Retina (tissue), 1 donor: ENCODE measurements at regions not wholly inside any gene's neighbourhood (a gene's known extent, or its start where the extent isn't known, plus 50 kb on each side); places are given as distances from the start of the nearest gene placed in this dataset.

Experiments used
- DNase-seq: peaks from one replicate; pipeline ENCODE4 v3.0.0-alpha.2; 2016

- no peak for DNase-seq
Measured at GRCh38 chr15:97053635-97054034, 723.1 kb downstream of the NR2F2 start.

- no peak for DNase-seq
Measured at GRCh38 chr15:97057503-97057902, 727.0 kb downstream of the NR2F2 start.

- no peak for DNase-seq
Measured at GRCh38 chr15:97059281-97059680, 728.8 kb downstream of the NR2F2 start.

GRCh38 chr15:97061392-97061791 is 730.9 kb downstream of the NR2F2 start:
- DNase-seq = no peak

GRCh38 chr15:97071668-97072067 is 741.2 kb downstream of the NR2F2 start:
- DNase-seq = no peak

GRCh38 chr15:97072545-97072944 is 742.0 kb downstream of the NR2F2 start:
- peak; percentile 52 for DNase-seq

GRCh38 chr15:97076011-97076410 is 745.5 kb downstream of the NR2F2 start:
- no peak for DNase-seq

- no peak for DNase-seq
Measured at GRCh38 chr15:97077975-97078374, 747.5 kb downstream of the NR2F2 start.

GRCh38 chr15:97078591-97078990 is 748.1 kb downstream of the NR2F2 start:
- DNase-seq = peak; percentile 28

- DNase-seq = no peak
Measured at GRCh38 chr15:97081666-97082226, 751.2 kb downstream of the NR2F2 start.

- peak; percentile 42 for DNase-seq
Measured at GRCh38 chr15:97082830-97083229, 752.3 kb downstream of the NR2F2 start.

- DNase-seq = no peak
Measured at GRCh38 chr15:97084650-97085049, 754.1 kb downstream of the NR2F2 start.

GRCh38 chr15:97085731-97086130 is 755.2 kb downstream of the NR2F2 start:
- peak; percentile 50 for DNase-seq

GRCh38 chr15:97087006-97087741 is 756.7 kb downstream of the NR2F2 start:
- DNase-seq = no peak

GRCh38 chr15:97091093-97091492 is 760.6 kb downstream of the NR2F2 start:
- no peak for DNase-seq

- no peak for DNase-seq
Measured at GRCh38 chr15:97092656-97093055, 762.2 kb downstream of the NR2F2 start.

- no peak for DNase-seq
Measured at GRCh38 chr15:97096303-97096835, 765.9 kb downstream of the NR2F2 start.

- DNase-seq = no peak
Measured at GRCh38 chr15:97099040-97099439, 768.5 kb downstream of the NR2F2 start.

GRCh38 chr15:97101572-97101971 is 771.1 kb downstream of the NR2F2 start:
- DNase-seq = no peak

GRCh38 chr15:97114900-97115760 is 784.6 kb downstream of the NR2F2 start:
- DNase-seq = no peak

- no peak for DNase-seq
Measured at GRCh38 chr15:97115761-97116070, 785.2 kb downstream of the NR2F2 start.

GRCh38 chr15:97124790-97125189 is 794.3 kb downstream of the NR2F2 start:
- DNase-seq = no peak

- no peak for DNase-seq
Measured at GRCh38 chr15:97126553-97127233, 796.2 kb downstream of the NR2F2 start.
